GM12865 (cell line): ENCODE measurements at regions not wholly inside any gene's neighbourhood (a gene's known extent, or its start where the extent isn't known, plus 50 kb on each side); places are given as distances from the start of the nearest gene placed in this dataset.

Source experiments
- DNase-seq: peaks from one replicate; pipeline ENCODE4 v3.0.0; 2010; ENCODE audit warnings: low read depth
- H3K4me3 ChIP-seq: 2 replicates; pipeline ENCODE4 v1.5.1; 2011; ENCODE audit warnings: mild to moderate bottlenecking, low read depth, low read length, control low read depth
- CTCF ChIP-seq: IDR thresholded peaks from 2 replicates; pipeline ENCODE4 v1.5.1; 2011; ENCODE audit warnings: low read length, control low read depth, low read depth, inconsistent platforms; ENCODE audit not compliant: insufficient read depth; ENCODE audit errors: missing control alignments

GRCh38 chr14:34004881-34005280 lies 54.0 kb upstream of the EGLN3 start:
- no peak overlapping the region for H3K4me3 ChIP-seq
- DNase-seq: no peak
- TF ChIP-seq CTCF: no peak

GRCh38 chr14:34003691-34004090 lies 52.8 kb upstream of the EGLN3 start:
- TF ChIP-seq CTCF: no peak
- no peak overlapping the region for H3K4me3 ChIP-seq
- DNase-seq: no peak

GRCh38 chr14:34003082-34003668 lies 52.3 kb upstream of the EGLN3 start:
- DNase-seq: no peak
- no peak overlapping the region for H3K4me3 ChIP-seq

More at GRCh38 chr14:34003082-34003668, 52.3 kb upstream of the EGLN3 start:
- TF ChIP-seq CTCF: no peak
